SJCRH30 (cell line): ENCODE measurements at regions not wholly inside any gene's neighbourhood (a gene's known extent, or its start where the extent isn't known, plus 50 kb on each side); places are given as distances from the start of the nearest gene placed in this dataset.

ENCODE experiments used
- DNase-seq, 2 experiments: peaks; one replicate each; pipeline ENCODE4 v3.0.0-alpha.2; 2015 to 2020
- H3K27ac ChIP-seq: fragments of 250-450 bp; sonication (Bioruptor Pico); 2 replicates; pipeline ENCODE4 v1.5.1; 2020; ENCODE audit warnings: mild to moderate bottlenecking, moderate library complexity
- H3K27me3 ChIP-seq: fragments of 250-450 bp; sonication (Bioruptor Pico); 2 replicates; pipeline ENCODE4 v1.5.1; 2020; ENCODE audit warnings: mild to moderate bottlenecking, moderate library complexity
- H3K36me3 ChIP-seq: fragments of 250-450 bp; sonication (Bioruptor Pico); 2 replicates; pipeline ENCODE4 v1.5.1; 2020; ENCODE audit warnings: mild to moderate bottlenecking, moderate library complexity
- H3K4me1 ChIP-seq: fragments of 250-450 bp; sonication (Bioruptor Pico); 2 replicates; pipeline ENCODE4 v1.5.1; 2020; ENCODE audit warnings: mild to moderate bottlenecking, moderate library complexity
- H3K4me3 ChIP-seq: fragments of 250-450 bp; sonication (Bioruptor Pico); 2 replicates; pipeline ENCODE4 v1.5.1; 2020; ENCODE audit warnings: mild to moderate bottlenecking, moderate library complexity
- H3K9me3 ChIP-seq: fragments of 250-450 bp; sonication (Bioruptor Pico); replicated peaks from 2 replicates; pipeline ENCODE4 v1.5.1; 2020; ENCODE audit warnings: mild to moderate bottlenecking, moderate library complexity

GRCh38 chrX:117744958-117745357 lies 371.7 kb downstream of the KLHL13 start:
- H3K4me1 ChIP-seq = no peaks in the 10 kb centered on the region
- H3K27ac ChIP-seq = no peak overlapping the region
- H3K36me3 ChIP-seq = no peaks in the 10 kb centered on the region
- H3K9me3 ChIP-seq = no peaks in the 10 kb centered on the region
- H3K4me3 ChIP-seq = no peak overlapping the region
- no peak for DNase-seq
- no peaks in the 10 kb centered on the region for H3K27me3 ChIP-seq

GRCh38 chrX:117743469-117744251 lies 372.9 kb downstream of the KLHL13 start:
- peak; percentile 2 to 22 for DNase-seq
- H3K9me3 ChIP-seq = no peaks in the 10 kb centered on the region
- H3K4me1 ChIP-seq = no peaks in the 10 kb centered on the region
- no peaks in the 10 kb centered on the region for H3K27me3 ChIP-seq
- H3K27ac ChIP-seq = no peak overlapping the region
- no peak overlapping the region for H3K4me3 ChIP-seq
- no peaks in the 10 kb centered on the region for H3K36me3 ChIP-seq

- Histone ChIP-seq H3K4me3 (no peak overlapping the region), H3K9me3 (no peaks in the 10 kb centered on the region), H3K4me1 (no peaks in the 10 kb centered on the region), H3K27me3 (no peaks in the 10 kb centered on the region), H3K27ac (no peak overlapping the region), H3K36me3 (no peaks in the 10 kb centered on the region)
- no peak for DNase-seq
These were observed 403.2 kb downstream of the KLHL13 start for GRCh38 chrX:117713411-117713810.

- no peaks in the 10 kb centered on the region for H3K36me3 ChIP-seq
- no peak overlapping the region for H3K27ac ChIP-seq
- H3K9me3 ChIP-seq = no peaks in the 10 kb centered on the region
- H3K4me1 ChIP-seq = no peaks in the 10 kb centered on the region
- H3K27me3 ChIP-seq = no peaks in the 10 kb centered on the region
- peak in 1 of 2 experiments; percentile 19 for DNase-seq
- H3K4me3 ChIP-seq = no peak overlapping the region
These were observed 404.8 kb downstream of the KLHL13 start for GRCh38 chrX:117711782-117712181.

GRCh38 chrX:117707948-117708743 lies 408.5 kb downstream of the KLHL13 start:
- DNase-seq = no peak
- no peaks in the 10 kb centered on the region for H3K4me1 ChIP-seq
- H3K27ac ChIP-seq = no peak overlapping the region
- no peaks in the 10 kb centered on the region for H3K36me3 ChIP-seq
- no peak overlapping the region for H3K4me3 ChIP-seq
- no peaks in the 10 kb centered on the region for H3K9me3 ChIP-seq
- H3K27me3 ChIP-seq = no peaks in the 10 kb centered on the region

- no peak overlapping the region for H3K4me3 ChIP-seq
- no peaks in the 10 kb centered on the region for H3K27me3 ChIP-seq
- no peak for DNase-seq
- no peaks in the 10 kb centered on the region for H3K36me3 ChIP-seq
- no peak overlapping the region for H3K27ac ChIP-seq
- no peaks in the 10 kb centered on the region for H3K9me3 ChIP-seq
- H3K4me1 ChIP-seq = no peaks in the 10 kb centered on the region
These were observed 415.6 kb downstream of the KLHL13 start for GRCh38 chrX:117701050-117701449.

GRCh38 chrX:117689956-117690355 lies 426.7 kb downstream of the KLHL13 start:
- Histone ChIP-seq H3K4me1 (no peaks in the 10 kb centered on the region), H3K27ac (no peak overlapping the region), H3K27me3 (no peaks in the 10 kb centered on the region), H3K36me3 (no peaks in the 10 kb centered on the region), H3K4me3 (no peak overlapping the region), H3K9me3 (no peaks in the 10 kb centered on the region)
- peak in 1 of 2 experiments; percentile 11 for DNase-seq

- no peak overlapping the region for H3K27ac ChIP-seq
- no peak overlapping the region for H3K4me3 ChIP-seq
- no peaks in the 10 kb centered on the region for H3K9me3 ChIP-seq
- H3K36me3 ChIP-seq = no peaks in the 10 kb centered on the region
- no peaks in the 10 kb centered on the region for H3K27me3 ChIP-seq
- H3K4me1 ChIP-seq = no peaks in the 10 kb centered on the region
- no peak for DNase-seq
These were observed 436.3 kb downstream of the KLHL13 start for GRCh38 chrX:117680286-117680685.

- no peaks in the 10 kb centered on the region for H3K36me3 ChIP-seq
- H3K4me1 ChIP-seq = no peaks in the 10 kb centered on the region
- no peaks in the 10 kb centered on the region for H3K9me3 ChIP-seq
- no peak for DNase-seq
- H3K27me3 ChIP-seq = no peaks in the 10 kb centered on the region
- H3K27ac ChIP-seq = no peak overlapping the region
- no peak overlapping the region for H3K4me3 ChIP-seq
These were observed 463.2 kb downstream of the KLHL13 start for GRCh38 chrX:117653396-117653795.

GRCh38 chrX:117645639-117646038 lies 471.0 kb downstream of the KLHL13 start:
- Histone ChIP-seq H3K4me3 (no peak overlapping the region), H3K27me3 (no peaks in the 10 kb centered on the region), H3K27ac (no peak overlapping the region), H3K9me3 (no peaks in the 10 kb centered on the region), H3K4me1 (no peaks in the 10 kb centered on the region), H3K36me3 (no peaks in the 10 kb centered on the region)
- DNase-seq = peak in 1 of 2 experiments; percentile 3

GRCh38 chrX:117641913-117642656 lies 474.5 kb downstream of the KLHL13 start:
- Histone ChIP-seq H3K36me3 (no peaks in the 10 kb centered on the region), H3K4me3 (no peak overlapping the region), H3K4me1 (no peaks in the 10 kb centered on the region), H3K9me3 (no peaks in the 10 kb centered on the region), H3K27me3 (no peaks in the 10 kb centered on the region), H3K27ac (no peak overlapping the region)
- DNase-seq = no peak

- DNase-seq = no peak
- Histone ChIP-seq H3K27ac (no peak overlapping the region), H3K9me3 (no peaks in the 10 kb centered on the region), H3K4me3 (no peak overlapping the region), H3K36me3 (no peaks in the 10 kb centered on the region), H3K27me3 (no peaks in the 10 kb centered on the region), H3K4me1 (no peaks in the 10 kb centered on the region)
These were observed 479.8 kb downstream of the KLHL13 start for GRCh38 chrX:117636826-117637225.

GRCh38 chrX:117633277-117633676 lies 483.3 kb downstream of the KLHL13 start:
- no peak for DNase-seq
- H3K27ac ChIP-seq = no peak overlapping the region
- H3K36me3 ChIP-seq = no peaks in the 10 kb centered on the region
- no peaks in the 10 kb centered on the region for H3K27me3 ChIP-seq
- no peaks in the 10 kb centered on the region for H3K9me3 ChIP-seq
- no peak overlapping the region for H3K4me3 ChIP-seq
- no peaks in the 10 kb centered on the region for H3K4me1 ChIP-seq

- Histone ChIP-seq H3K27ac (no peak overlapping the region), H3K36me3 (no peaks in the 10 kb centered on the region), H3K9me3 (no peaks in the 10 kb centered on the region), H3K4me3 (no peak overlapping the region), H3K4me1 (no peaks in the 10 kb centered on the region), H3K27me3 (no peaks in the 10 kb centered on the region)
- DNase-seq = no peak
These were observed 488.2 kb downstream of the KLHL13 start for GRCh38 chrX:117628381-117628780.

- no peaks in the 10 kb centered on the region for H3K4me1 ChIP-seq
- no peaks in the 10 kb centered on the region for H3K27me3 ChIP-seq
- DNase-seq = peak in 1 of 2 experiments; percentile 26
- H3K36me3 ChIP-seq = no peaks in the 10 kb centered on the region
- H3K27ac ChIP-seq = no peak overlapping the region
- no peak overlapping the region for H3K4me3 ChIP-seq
- H3K9me3 ChIP-seq = no peaks in the 10 kb centered on the region
These were observed 505.8 kb downstream of the KLHL13 start for GRCh38 chrX:117610806-117611205.
